ENCODE measurements at regions not wholly inside any gene's neighbourhood (a gene's known extent, or its start where the extent isn't known, plus 50 kb on each side); places are given as distances from the start of the nearest gene placed in this dataset.

DNA sequence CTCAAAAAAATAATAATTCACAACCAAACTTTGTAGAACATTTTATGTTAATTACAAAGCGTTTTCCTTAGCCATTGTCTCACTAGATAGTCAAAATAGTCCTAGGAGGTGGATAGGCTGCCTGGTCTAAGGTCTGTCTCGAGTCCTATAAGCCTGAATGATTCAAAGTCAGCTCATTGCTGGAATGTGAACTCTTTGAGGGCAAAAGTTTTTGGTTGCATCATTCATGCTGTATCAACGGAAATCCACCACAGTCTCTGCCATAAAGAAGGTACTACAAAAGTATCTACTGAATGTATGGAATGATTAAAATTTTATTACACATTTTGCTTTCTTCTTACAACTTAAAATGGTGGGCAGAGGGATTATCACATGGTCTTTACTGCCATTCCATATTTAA lies 387.3 kb upstream of the RARB start:
- H4K8ac ChIP-seq (ENCODE audit: extremely low read depth, insufficient read depth, low read length): no peak overlapping the region
- 98% methylated on average over 3 of the region's 3 CpGs; no CpG with 5 or more reads in 1 of the 2 experiments for WGBS, 2 experiments (ENCODE audit: extremely low coverage in 1 of 2, insufficient coverage in 1 of 2, insufficient read length in 1 of 2, insufficient replicate concordance in 2 of 2, low coverage in 1 of 2, low lambda C conversion rate in 2 of 2, missing lambda C conversion rate in 1 of 2)
- H4K91ac ChIP-seq (replicated peaks; ENCODE audit: insufficient read length, low read length): no peak overlapping the region
- no peaks in the 10 kb centered on the region for H3K23me2 ChIP-seq (ENCODE audit: low read depth, low read length)
- POLR2A ChIA-PET (ENCODE audit: partially characterized antibody): no interaction called here
- CTCF ChIA-PET (ENCODE audit: partially characterized antibody): interaction anchor here (0.6 to 2.7 kb wide), 3 partner anchors 80 to 553 kb away, joined by 3 to 7 read pairs (median 3); no protein-coding TSS in a partner anchor
- H3K27ac ChIP-seq (ENCODE audit: low read depth, low read length): no peak overlapping the region
- H2BK20ac ChIP-seq (ENCODE audit: low read length): no peak overlapping the region
- H3K9ac ChIP-seq (replicated peaks in 1 of 4; ENCODE audit: extremely low read depth in 1 of 4, low read depth in 3 of 4, low read length in 3 of 4): no peak overlapping the region
- no peaks in the 10 kb centered on the region for H3K27me3 ChIP-seq (replicated peaks in 1 of 4; ENCODE audit: control insufficient read depth in 3 of 4, extremely low read depth in 1 of 4, insufficient read depth in 3 of 4, low read length in 3 of 4)
- peaks cover 0 to 2% of the 10 kb centered on the region in 2 experiments for H4K20me1 ChIP-seq (replicated peaks in 1 of 2; ENCODE audit: control insufficient read depth in 1 of 2, insufficient read depth in 2 of 2, low read length in 2 of 2)
- H3K9me3 ChIP-seq (ENCODE audit: insufficient read depth in 2 of 2, low read depth in 1 of 2, low read length in 1 of 2): no peaks in the 10 kb centered on the region
- no peaks in the 10 kb centered on the region for H3K4me1 ChIP-seq (replicated peaks in 1 of 4; ENCODE audit: control insufficient read depth in 3 of 4, insufficient read depth in 4 of 4, low read length in 3 of 4)
- H3K4me2 ChIP-seq (ENCODE audit: insufficient read depth in 1 of 2, low read depth in 2 of 2, low read length in 2 of 2): no peak overlapping the region
- no peak overlapping the region for H3K18ac ChIP-seq (ENCODE audit: extremely low read depth, low read length)
- DNase-seq (ENCODE audit: low read depth in 1 of 2, low spot score in 2 of 2): no peak
- H3K79me1 ChIP-seq (ENCODE audit: low read depth, low read length): no peaks in the 10 kb centered on the region
- no peak overlapping the region for H2BK12ac ChIP-seq (ENCODE audit: low read depth, low read length)
- H3K14ac ChIP-seq (ENCODE audit: insufficient read length): no peak overlapping the region
- no peak overlapping the region for H3K23ac ChIP-seq (ENCODE audit: insufficient read length)
- H3K4ac ChIP-seq (replicated peaks; ENCODE audit: insufficient read length, low read depth, low read length): no peak overlapping the region
- H2BK5ac ChIP-seq (ENCODE audit: low read depth, low read length): no peak overlapping the region
- H2BK15ac ChIP-seq (ENCODE audit: low read length): no peak overlapping the region
- H3K36me3 ChIP-seq (ENCODE audit: control insufficient read depth in 2 of 4, insufficient read depth in 4 of 4, low read length in 3 of 4): no peaks in the 10 kb centered on the region
- no peak overlapping the region for H2BK120ac ChIP-seq (replicated peaks; ENCODE audit: low read depth, low read length)
- TF ChIP-seq SIN3A (conservative IDR thresholded peaks at IDR 0.05 in 1 of 2, IDR thresholded peaks at IDR 0.05 in 1 of 2; ENCODE audit: low read depth in 1 of 2, low read length in 2 of 2) (no peak), ZNF274 (IDR thresholded peaks at IDR 0.05; ENCODE audit: borderline replicate concordance, extremely low read depth, low read length) (no peak), BCL11A (IDR thresholded peaks at IDR 0.05; ENCODE audit: low read depth in 2 of 2, low read length in 2 of 2) (no peak), SP2 (IDR thresholded peaks at IDR 0.05; ENCODE audit: low read length) (no peak), MAFK (IDR thresholded peaks at IDR 0.05; ENCODE audit: low read depth, low read length) (no peak), RBBP5 (IDR thresholded peaks at IDR 0.05; ENCODE audit: borderline replicate concordance, low read depth, low read length) (no peak), TAF7 (optimal IDR thresholded peaks at IDR 0.05; ENCODE audit: borderline replicate concordance, low read depth, low read length) (no peak), YY1 (IDR thresholded peaks at IDR 0.05; ENCODE audit: low read depth, low read length) (no peak), GABPA (IDR thresholded peaks at IDR 0.05; ENCODE audit: borderline replicate concordance, insufficient read depth, low read length) (no peak), TAF1 (IDR thresholded peaks at IDR 0.05; ENCODE audit: low read depth, low read length) (no peak), HDAC2 (IDR thresholded peaks at IDR 0.05; ENCODE audit: borderline replicate concordance in 1 of 2, low read depth in 2 of 2, low read length in 2 of 2) (no peak), RFX5 (IDR thresholded peaks at IDR 0.05; ENCODE audit: borderline replicate concordance, low read depth, low read length) (no peak), EZH2 (IDR thresholded peaks at IDR 0.05; ENCODE audit: low read depth, low read length, severe bottlenecking) (no peak), ASH2L (IDR thresholded peaks at IDR 0.05; ENCODE audit: low read length) (no peak), SIRT6 (IDR thresholded peaks at IDR 0.05; ENCODE audit: low read length) (no peak)
- no peak overlapping the region for H3K56ac ChIP-seq (replicated peaks; ENCODE audit: insufficient read length, low read depth, low read length)
- H4K5ac ChIP-seq (ENCODE audit: insufficient read length, low read depth, low read length): no peak overlapping the region
- no peak overlapping the region for H2AK5ac ChIP-seq (ENCODE audit: low read depth, low read length)
- no peak for FAIRE-seq
- no peaks in the 10 kb centered on the region for H3K79me2 ChIP-seq (ENCODE audit: control insufficient read depth in 1 of 2, insufficient read depth in 2 of 2, low read length in 2 of 2)
- no peak overlapping the region for H3K4me3 ChIP-seq (ENCODE audit: extremely low read depth in 1 of 4, insufficient read depth in 2 of 4, low read depth in 3 of 4, low read length in 4 of 4)
- no peak overlapping the region for H2AFZ ChIP-seq (ENCODE audit: low read length)

Data from H1 (cell line).